Kidney glomerular epithelial cell (primary cell): ENCODE measurements at regions not wholly inside any gene's neighbourhood (a gene's known extent, or its start where the extent isn't known, plus 50 kb on each side); places are given as distances from the start of the nearest gene placed in this dataset.

Source experiments
- DNase-seq: peaks from one replicate; lab custom pipeline; 2025; lab: John Stamatoyannopoulos, UW

GRCh38 chr6:4615891-4616290, 160.3 kb upstream of the CDYL start:
- no peak for DNase-seq

- DNase-seq, result no peak
Measured at GRCh38 chr6:4615231-4615630, 161.0 kb upstream of the CDYL start.

- DNase-seq, result no peak
Measured at GRCh38 chr6:4614637-4615036, 161.6 kb upstream of the CDYL start.

- no peak for DNase-seq
Measured at GRCh38 chr6:4613795-4614194, 162.4 kb upstream of the CDYL start.

- DNase-seq, result no peak
Measured at GRCh38 chr6:4613381-4613780, 162.8 kb upstream of the CDYL start.

GRCh38 chr6:4612636-4613171, 163.5 kb upstream of the CDYL start:
- DNase-seq, result no peak

GRCh38 chr6:4611429-4612129, 164.6 kb upstream of the CDYL start:
- DNase-seq, result no peak

- DNase-seq, result peak; percentile 19
Measured at GRCh38 chr6:4610256-4610655, 165.9 kb upstream of the CDYL start.

- no peak for DNase-seq
Measured at GRCh38 chr6:4608361-4609115, 167.7 kb upstream of the CDYL start.

- DNase-seq, result no peak
Measured at GRCh38 chr6:4607793-4608192, 168.4 kb upstream of the CDYL start.

GRCh38 chr6:4606821-4607704, 169.1 kb upstream of the CDYL start:
- peak; percentile 75 for DNase-seq

- no peak for DNase-seq
Measured at GRCh38 chr6:4606016-4606415, 170.2 kb upstream of the CDYL start.

GRCh38 chr6:4603856-4604369, 172.3 kb upstream of the CDYL start:
- no peak for DNase-seq

- no peak for DNase-seq
Measured at GRCh38 chr6:4603291-4603690, 172.9 kb upstream of the CDYL start.

GRCh38 chr6:4599924-4600323, 176.3 kb upstream of the CDYL start:
- DNase-seq, result peak; percentile 45

- no peak for DNase-seq
Measured at GRCh38 chr6:4598384-4598995, 177.7 kb upstream of the CDYL start.

GRCh38 chr6:4593951-4594350, 182.3 kb upstream of the CDYL start:
- DNase-seq, result no peak

GRCh38 chr6:4592026-4592425, 184.2 kb upstream of the CDYL start:
- DNase-seq, result no peak

- no peak for DNase-seq
Measured at GRCh38 chr6:4591218-4591617, 185.0 kb upstream of the CDYL start.

- no peak for DNase-seq
Measured at GRCh38 chr6:4589295-4589694, 186.9 kb upstream of the CDYL start.

GRCh38 chr6:4588581-4588980, 187.6 kb upstream of the CDYL start:
- no peak for DNase-seq

- DNase-seq, result no peak
Measured at GRCh38 chr6:4588163-4588562, 188.0 kb upstream of the CDYL start.
